HCT116 (cell line): ENCODE measurements at regions not wholly inside any gene's neighbourhood (a gene's known extent, or its start where the extent isn't known, plus 50 kb on each side); places are given as distances from the start of the nearest gene placed in this dataset.

Experiments used
- ATAC-seq: fragments of 200-7000 bp; cut with Tn5 transposase; 2 replicates; pipeline ENCODE4 v1.9.1; 2020; ENCODE audit warnings: mild to moderate bottlenecking, moderate library complexity
- BruUV-seq: library from RNA; stranded (reverse); fragments of 400-500 nt; replicated peaks from 2 replicates; lab custom pipeline; 2021; lab: Mats Ljungman, UMichigan
- CTCF ChIA-PET: fragments of 300-600 bp; sonication (Branson Sonifier 250); formaldehyde crosslinking; loops from one replicate; lab custom pipeline; 2021; ENCODE audit warnings: antibody characterized with exemption; lab: Charles Lee
- POLR2A ChIA-PET: fragments of 300-600, 350-600 bp; sonication (Branson Sonifier 250); formaldehyde crosslinking; loops from one replicate; lab custom pipeline; 2021; ENCODE audit warnings: antibody characterized with exemption; lab: Charles Lee
- RAD21 ChIA-PET, 2 experiments: fragments of 300-600 bp; sonication (Branson Sonifier 250); formaldehyde crosslinking; loops; one replicate each; lab custom pipeline; 2023; ENCODE audit warnings: low total read pairs in 2 of 2; ENCODE audit not compliant: uncharacterized antibody in 2 of 2, unreplicated experiment in 2 of 2, low non-redundant PET in 1 of 2; lab: Charles Lee
- DNase-seq: peaks from one replicate; pipeline ENCODE4 v3.0.0-alpha.2; 2010; ENCODE audit warnings: low read depth, low spot score
- H2AFZ ChIP-seq: fragments of 200-600 bp; shearing (Covaris generic), sonication (generic); 2 replicates; pipeline ENCODE4 v1.6.1; 2017; ENCODE audit warnings: low read depth, mixed run types, mixed read lengths, antibody characterized with exemption, low read length; ENCODE audit not compliant: poor library complexity, severe bottlenecking
- H3K27ac ChIP-seq: 2 replicates; pipeline ENCODE4 v1.5.1; 2012; ENCODE audit warnings: low read depth, low read length
- H3K27me3 ChIP-seq: fragments of 200-600 bp; sonication (generic); 2 replicates; pipeline ENCODE4 v1.6.1; 2016; ENCODE audit warnings: mixed run types, low read length, mixed read lengths; ENCODE audit not compliant: insufficient read depth
- H3K36me3 ChIP-seq, 2 experiments: fragments of 200-500 bp in 1 of 2; fragments of 200-600 bp in 1 of 2; sonication (Bioruptor generic) in 1 of 2; sonication (generic) in 1 of 2; 2 replicates each; pipeline versions ENCODE4 v1.5.1 to v1.6.1; 2014 to 2016; ENCODE audit warnings: low read length in 2 of 2, inconsistent platforms in 1 of 2, mixed read lengths in 1 of 2, mixed run types in 1 of 2; ENCODE audit not compliant: insufficient read depth in 2 of 2, control insufficient read depth in 1 of 2
- H3K4me1 ChIP-seq, 2 experiments: fragments of 200-600 bp in 1 of 2; sonication (generic) in 1 of 2; 2 replicates each; pipeline versions ENCODE4 v1.5.1 to v1.6.1; 2012 to 2017; ENCODE audit warnings: low read length in 2 of 2, inconsistent platforms in 1 of 2, mild to moderate bottlenecking in 1 of 2, mixed read lengths in 1 of 2, mixed run types in 1 of 2, moderate library complexity in 1 of 2; ENCODE audit not compliant: insufficient read depth in 2 of 2, control insufficient read depth in 1 of 2
- H3K4me2 ChIP-seq: fragments of 200-600 bp; sonication (generic); 2 replicates; pipeline ENCODE4 v1.6.1; 2017; ENCODE audit warnings: mixed run types, low read length, mixed read lengths
- H3K4me3 ChIP-seq, 2 experiments: fragments of 200-600 bp in 1 of 2; sonication (generic) in 1 of 2; replicated peaks in 1 of 2; 2 replicates each; pipeline ENCODE4 v1.5.1; 2011 to 2016; ENCODE audit warnings: low read length in 2 of 2, control low read depth in 1 of 2, low read depth in 1 of 2, mild to moderate bottlenecking in 1 of 2, mixed read lengths in 1 of 2, mixed run types in 1 of 2
- H3K79me2 ChIP-seq: fragments of 200-600 bp; sonication (generic); 2 replicates; pipeline ENCODE4 v1.6.1; 2017; ENCODE audit warnings: mild to moderate bottlenecking, mixed run types, low read length, moderate library complexity, mixed read lengths; ENCODE audit not compliant: insufficient read depth
- H3K9ac ChIP-seq: fragments of 200-600 bp; sonication (generic); 2 replicates; pipeline ENCODE4 v1.6.1; 2016; ENCODE audit warnings: low read length, mixed read lengths
- H3K9me2 ChIP-seq: fragments of 200-600 bp; sonication (generic), shearing (Covaris generic); 2 replicates; pipeline ENCODE4 v1.6.1; 2017; ENCODE audit warnings: mixed run types, mild to moderate bottlenecking, moderate library complexity; ENCODE audit not compliant: insufficient read depth
- H3K9me3 ChIP-seq, 2 experiments: fragments of 200-500 bp in 1 of 2; fragments of 200-600 bp in 1 of 2; sonication (Bioruptor generic) in 1 of 2; sonication (generic) in 1 of 2; 2 replicates each; pipeline ENCODE4 v1.6.1; 2014 to 2017; ENCODE audit warnings: low read length in 2 of 2, mixed read lengths in 2 of 2, inconsistent platforms in 1 of 2, low read depth in 1 of 2, mild to moderate bottlenecking in 1 of 2, mixed run types in 1 of 2, moderate library complexity in 1 of 2; ENCODE audit not compliant: control insufficient read depth in 1 of 2, insufficient read depth in 1 of 2
- H4K20me1 ChIP-seq: fragments of 200-600 bp; sonication (generic), shearing (Covaris generic); 2 replicates; pipeline ENCODE4 v1.6.1; 2017; ENCODE audit warnings: mixed run types, mild to moderate bottlenecking, moderate library complexity; ENCODE audit not compliant: insufficient read depth
- CBX3 ChIP-seq: IDR thresholded peaks from 2 replicates; pipeline ENCODE4 v1.6.1; 2012; ENCODE audit warnings: low read depth
- CEBPB ChIP-seq: IDR thresholded peaks from 2 replicates; pipeline ENCODE4 v1.6.1; 2012; ENCODE audit warnings: low read depth
- EGR1 ChIP-seq: IDR thresholded peaks from 2 replicates; pipeline ENCODE4 v1.6.1; 2012; ENCODE audit warnings: low read depth
- FOSL1 ChIP-seq: IDR thresholded peaks from 2 replicates; pipeline ENCODE4 v1.6.1; 2012; ENCODE audit warnings: low read depth
- POLR2A ChIP-seq: IDR thresholded peaks from 2 replicates; pipeline ENCODE4 v1.7.0; 2011; ENCODE audit warnings: borderline replicate concordance; ENCODE audit not compliant: insufficient read depth, insufficient read length; ENCODE audit errors: extremely low read depth
- POLR2AphosphoS5 ChIP-seq: IDR thresholded peaks from 2 replicates; pipeline ENCODE4 v1.6.1; 2011; ENCODE audit warnings: mild to moderate bottlenecking, low read depth, low read length, moderate library complexity
- RAD21 ChIP-seq: IDR thresholded peaks from 2 replicates; pipeline ENCODE4 v1.6.1; 2012; ENCODE audit warnings: low read depth, mild to moderate bottlenecking
- ZFX ChIP-seq: fragments of 450-650 bp; IDR thresholded peaks from 2 replicates; pipeline ENCODE4 v1.6.1; 2017
- intact Hi-C: fragments of 100-400 bp; cut with micrococcal nuclease; formaldehyde crosslinking; loops from 2 replicates; pipeline ENCODE4 v1.10.0; 2022
- TF ChIP-seq, protein P1 (sequence below): IDR thresholded peaks from 2 replicates; pipeline ENCODE4 v1.6.1; 2012; ENCODE audit warnings: low read depth
- TF ChIP-seq, protein P2 (sequence below): IDR thresholded peaks from 2 replicates; pipeline ENCODE4 v1.6.1; 2012

DNA sequence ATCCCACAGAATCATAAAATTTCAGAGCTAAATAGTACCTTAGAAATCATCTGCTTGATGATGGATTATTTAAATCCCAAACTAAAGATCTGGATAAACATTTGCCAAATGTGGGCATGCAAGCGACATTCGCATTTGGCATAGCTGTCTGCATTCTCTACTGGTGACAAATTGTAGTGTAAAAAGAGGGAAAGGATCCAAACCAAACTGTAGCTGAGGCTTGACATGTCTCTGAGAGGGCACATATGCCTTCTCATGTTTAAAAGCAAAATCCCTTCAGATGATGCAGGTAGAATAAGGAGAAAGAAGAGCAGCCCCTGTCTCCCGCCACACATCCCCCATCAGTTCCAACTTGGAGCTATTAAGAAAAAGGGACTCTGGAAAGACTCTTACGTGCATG is 257.5 kb upstream of the MTNR1B start:
- Histone ChIP-seq H3K4me3 (no peak overlapping the region), H3K9me2 (no peaks in the 10 kb centered on the region), H3K4me1 (no peaks in the 10 kb centered on the region)
- no peak for DNase-seq
- CTCF ChIA-PET: no interaction called here
- POLR2A ChIA-PET: no interaction called here
- RAD21 ChIA-PET: no interaction called here
- no TSS peak for BruUV-seq
- no peak for TF ChIP-seq EGR1
- TF ChIP-seq, protein P1, sequence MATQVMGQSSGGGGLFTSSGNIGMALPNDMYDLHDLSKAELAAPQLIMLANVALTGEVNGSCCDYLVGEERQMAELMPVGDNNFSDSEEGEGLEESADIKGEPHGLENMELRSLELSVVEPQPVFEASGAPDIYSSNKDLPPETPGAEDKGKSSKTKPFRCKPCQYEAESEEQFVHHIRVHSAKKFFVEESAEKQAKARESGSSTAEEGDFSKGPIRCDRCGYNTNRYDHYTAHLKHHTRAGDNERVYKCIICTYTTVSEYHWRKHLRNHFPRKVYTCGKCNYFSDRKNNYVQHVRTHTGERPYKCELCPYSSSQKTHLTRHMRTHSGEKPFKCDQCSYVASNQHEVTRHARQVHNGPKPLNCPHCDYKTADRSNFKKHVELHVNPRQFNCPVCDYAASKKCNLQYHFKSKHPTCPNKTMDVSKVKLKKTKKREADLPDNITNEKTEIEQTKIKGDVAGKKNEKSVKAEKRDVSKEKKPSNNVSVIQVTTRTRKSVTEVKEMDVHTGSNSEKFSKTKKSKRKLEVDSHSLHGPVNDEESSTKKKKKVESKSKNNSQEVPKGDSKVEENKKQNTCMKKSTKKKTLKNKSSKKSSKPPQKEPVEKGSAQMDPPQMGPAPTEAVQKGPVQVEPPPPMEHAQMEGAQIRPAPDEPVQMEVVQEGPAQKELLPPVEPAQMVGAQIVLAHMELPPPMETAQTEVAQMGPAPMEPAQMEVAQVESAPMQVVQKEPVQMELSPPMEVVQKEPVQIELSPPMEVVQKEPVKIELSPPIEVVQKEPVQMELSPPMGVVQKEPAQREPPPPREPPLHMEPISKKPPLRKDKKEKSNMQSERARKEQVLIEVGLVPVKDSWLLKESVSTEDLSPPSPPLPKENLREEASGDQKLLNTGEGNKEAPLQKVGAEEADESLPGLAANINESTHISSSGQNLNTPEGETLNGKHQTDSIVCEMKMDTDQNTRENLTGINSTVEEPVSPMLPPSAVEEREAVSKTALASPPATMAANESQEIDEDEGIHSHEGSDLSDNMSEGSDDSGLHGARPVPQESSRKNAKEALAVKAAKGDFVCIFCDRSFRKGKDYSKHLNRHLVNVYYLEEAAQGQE: no peak
- no peak for TF ChIP-seq FOSL1
- no peak for TF ChIP-seq POLR2A
- TF ChIP-seq, all 23 proteins: peak for 0
- Histone ChIP-seq H3K36me3 (no peaks in the 10 kb centered on the region), H3K79me2 (no peaks in the 10 kb centered on the region), H4K20me1 (no peaks in the 10 kb centered on the region), H3K27me3 (no peaks in the 10 kb centered on the region), H3K27ac (no peak overlapping the region), H3K9me3 (no peaks in the 10 kb centered on the region; a peak in 1 of 4 replicates), H3K9ac (no peak overlapping the region), H3K4me2 (no peak overlapping the region), H2AFZ (no peak overlapping the region)
- intact Hi-C loops: no loop called here
- ATAC-seq: no peak

DNA sequence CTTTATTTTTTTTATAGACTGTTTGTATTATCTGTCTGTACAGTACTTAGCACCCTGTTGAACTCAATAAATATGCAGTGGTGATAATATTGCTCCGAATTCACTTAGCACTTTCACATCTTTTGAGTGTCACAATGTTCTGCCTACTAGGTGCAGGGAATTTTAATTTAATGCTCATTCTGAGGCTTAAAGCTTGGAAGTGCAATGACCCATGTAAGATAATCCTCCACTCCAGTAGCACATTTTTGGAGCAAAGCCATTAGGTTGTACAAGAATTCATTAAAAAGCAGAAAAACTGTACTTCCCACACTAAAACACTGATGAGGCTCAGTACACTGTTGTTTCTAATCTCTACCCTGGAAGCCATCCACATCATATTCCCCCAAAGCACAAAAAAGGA is 255.3 kb upstream of the MTNR1B start:
- ATAC-seq (no peak), DNase-seq (no peak)
- Histone ChIP-seq H3K9me2 (no peaks in the 10 kb centered on the region), H3K4me1 (no peaks in the 10 kb centered on the region), H2AFZ (no peak overlapping the region), H3K27me3 (no peaks in the 10 kb centered on the region), H3K36me3 (no peaks in the 10 kb centered on the region), H4K20me1 (no peaks in the 10 kb centered on the region), H3K27ac (no peak overlapping the region), H3K4me2 (no peak overlapping the region), H3K9ac (no peak overlapping the region), H3K9me3 (no peaks in the 10 kb centered on the region), H3K4me3 (no peak overlapping the region), H3K79me2 (no peaks in the 10 kb centered on the region)
- intact Hi-C loops: no loop called here
- RAD21 ChIA-PET: no interaction called here
- TF ChIP-seq ZFX (no peak), CEBPB (no peak), CBX3 (no peak), RAD21 (no peak), POLR2AphosphoS5 (no peak)
- TF ChIP-seq, protein P2, sequence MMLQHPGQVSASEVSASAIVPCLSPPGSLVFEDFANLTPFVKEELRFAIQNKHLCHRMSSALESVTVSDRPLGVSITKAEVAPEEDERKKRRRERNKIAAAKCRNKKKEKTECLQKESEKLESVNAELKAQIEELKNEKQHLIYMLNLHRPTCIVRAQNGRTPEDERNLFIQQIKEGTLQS: no peak
- POLR2A ChIA-PET: no interaction called here
- BruUV-seq: no TSS peak
- CTCF ChIA-PET: no interaction called here
